ENCODE measurements at regions not wholly inside any gene's neighbourhood (a gene's known extent, or its start where the extent isn't known, plus 50 kb on each side); places are given as distances from the start of the nearest gene placed in this dataset.

GRCh38 chr13:60629158-60629557, 232.1 kb downstream of the TDRD3 start:
- TF ChIP-seq, protein P1, sequence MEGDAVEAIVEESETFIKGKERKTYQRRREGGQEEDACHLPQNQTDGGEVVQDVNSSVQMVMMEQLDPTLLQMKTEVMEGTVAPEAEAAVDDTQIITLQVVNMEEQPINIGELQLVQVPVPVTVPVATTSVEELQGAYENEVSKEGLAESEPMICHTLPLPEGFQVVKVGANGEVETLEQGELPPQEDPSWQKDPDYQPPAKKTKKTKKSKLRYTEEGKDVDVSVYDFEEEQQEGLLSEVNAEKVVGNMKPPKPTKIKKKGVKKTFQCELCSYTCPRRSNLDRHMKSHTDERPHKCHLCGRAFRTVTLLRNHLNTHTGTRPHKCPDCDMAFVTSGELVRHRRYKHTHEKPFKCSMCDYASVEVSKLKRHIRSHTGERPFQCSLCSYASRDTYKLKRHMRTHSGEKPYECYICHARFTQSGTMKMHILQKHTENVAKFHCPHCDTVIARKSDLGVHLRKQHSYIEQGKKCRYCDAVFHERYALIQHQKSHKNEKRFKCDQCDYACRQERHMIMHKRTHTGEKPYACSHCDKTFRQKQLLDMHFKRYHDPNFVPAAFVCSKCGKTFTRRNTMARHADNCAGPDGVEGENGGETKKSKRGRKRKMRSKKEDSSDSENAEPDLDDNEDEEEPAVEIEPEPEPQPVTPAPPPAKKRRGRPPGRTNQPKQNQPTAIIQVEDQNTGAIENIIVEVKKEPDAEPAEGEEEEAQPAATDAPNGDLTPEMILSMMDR (IDR thresholded peaks at IDR 0.05) = no peak
- no peak for TF ChIP-seq POLR2A (IDR thresholded peaks at IDR 0.05)
